ENCODE measurements at regions not wholly inside any gene's neighbourhood (a gene's known extent, or its start where the extent isn't known, plus 50 kb on each side); places are given as distances from the start of the nearest gene placed in this dataset.

GRCh38 chr2:771538-771937 lies 94.3 kb upstream of the TMEM18 start:
- Histone ChIP-seq H3K18ac (ENCODE audit: extremely low read depth, low read length) (no peak overlapping the region), H3K79me2 (ENCODE audit: control insufficient read depth in 1 of 2, insufficient read depth in 2 of 2, low read length in 2 of 2) (no peaks in the 10 kb centered on the region), H4K20me1 (replicated peaks in 1 of 2; ENCODE audit: control insufficient read depth in 1 of 2, insufficient read depth in 2 of 2, low read length in 2 of 2) (no peaks in the 10 kb centered on the region), H3K4me3 (ENCODE audit: extremely low read depth in 1 of 4, insufficient read depth in 2 of 4, low read depth in 3 of 4, low read length in 4 of 4) (no peak overlapping the region), H3K23ac (ENCODE audit: insufficient read length) (no peak overlapping the region), H3K4ac (replicated peaks; ENCODE audit: insufficient read length, low read depth, low read length) (peak overlapping the region; percentile 50), H3K23me2 (ENCODE audit: low read depth, low read length) (no peaks in the 10 kb centered on the region; the same call in 1 of the 2 replicates), H3K9ac (replicated peaks in 1 of 4; ENCODE audit: extremely low read depth in 1 of 4, low read depth in 3 of 4, low read length in 3 of 4) (no peak overlapping the region), H3K36me3 (ENCODE audit: control insufficient read depth in 2 of 4, insufficient read depth in 4 of 4, low read length in 3 of 4) (no peaks in the 10 kb centered on the region), H3K27ac (ENCODE audit: low read depth, low read length) (no peak overlapping the region), H4K5ac (ENCODE audit: insufficient read length, low read depth, low read length) (no peak overlapping the region), H3K4me1 (replicated peaks in 1 of 4; ENCODE audit: control insufficient read depth in 3 of 4, insufficient read depth in 4 of 4, low read length in 3 of 4) (peaks cover 0 to 19% (median 9%) of the 10 kb centered on the region in 4 experiments; a peak in 6 of 7 replicates), H2BK15ac (ENCODE audit: low read length) (no peak overlapping the region), H3K14ac (ENCODE audit: insufficient read length) (no peak overlapping the region), H3K27me3 (replicated peaks in 1 of 4; ENCODE audit: control insufficient read depth in 3 of 4, extremely low read depth in 1 of 4, insufficient read depth in 3 of 4, low read length in 3 of 4) (no peaks in the 10 kb centered on the region), H3K56ac (replicated peaks; ENCODE audit: insufficient read length, low read depth, low read length) (no peak overlapping the region), H2BK12ac (ENCODE audit: low read depth, low read length) (peak overlapping the region; percentile 39; the same call in 1 of the 2 replicates), H2BK5ac (ENCODE audit: low read depth, low read length) (no peak overlapping the region; the same call in 1 of the 2 replicates), H2AFZ (ENCODE audit: low read length) (no peak overlapping the region), H2AK5ac (ENCODE audit: low read depth, low read length) (peak overlapping the region; percentile 65; the same call in 1 of the 2 replicates), H3K9me3 (ENCODE audit: insufficient read depth in 2 of 2, low read depth in 1 of 2, low read length in 1 of 2) (no peaks in the 10 kb centered on the region), H4K8ac (ENCODE audit: extremely low read depth, insufficient read depth, low read length) (no peak overlapping the region), H3K4me2 (ENCODE audit: insufficient read depth in 1 of 2, low read depth in 2 of 2, low read length in 2 of 2) (no peak overlapping the region), H4K91ac (replicated peaks; ENCODE audit: insufficient read length, low read length) (no peak overlapping the region), H2BK120ac (replicated peaks; ENCODE audit: low read depth, low read length) (no peak overlapping the region), H2BK20ac (ENCODE audit: low read length) (peak overlapping the region; percentile 48; the same call in 1 of the 2 replicates), H3K79me1 (ENCODE audit: low read depth, low read length) (no peaks in the 10 kb centered on the region)
- WGBS, 2 experiments (ENCODE audit: extremely low coverage in 1 of 2, insufficient coverage in 1 of 2, insufficient read length in 1 of 2, insufficient replicate concordance in 2 of 2, low coverage in 1 of 2, low lambda C conversion rate in 2 of 2, missing lambda C conversion rate in 1 of 2): 89% methylated on average over 12 of the region's 12 CpGs; no CpG with 5 or more reads in 1 of the 2 experiments
- CTCF ChIA-PET (ENCODE audit: partially characterized antibody): interaction anchor here (1.7 kb wide), 1 partner anchor 10 kb away, joined by 6 read pairs; no protein-coding TSS in a partner anchor
- POLR2A ChIA-PET (ENCODE audit: partially characterized antibody): no interaction called here
- FAIRE-seq: no peak
- DNase-seq (ENCODE audit: low read depth in 1 of 2, low spot score in 2 of 2): no peak
- no peak for TF ChIP-seq POLR2AphosphoS5 (IDR thresholded peaks at IDR 0.05; ENCODE audit: low read depth, low read length)
- TF ChIP-seq SP2 (IDR thresholded peaks at IDR 0.05; ENCODE audit: low read length): no peak
- no peak for TF ChIP-seq RNF2 (IDR thresholded peaks at IDR 0.05; ENCODE audit: borderline replicate concordance, low read depth, low read length, missing control alignments, poor library complexity, severe bottlenecking)
- no peak for TF ChIP-seq KDM1A (IDR thresholded peaks at IDR 0.05; ENCODE audit: borderline replicate concordance, low read length)
- TF ChIP-seq HDAC2 (IDR thresholded peaks at IDR 0.05; ENCODE audit: borderline replicate concordance in 1 of 2, low read depth in 2 of 2, low read length in 2 of 2): no peak
- TF ChIP-seq USF2 (IDR thresholded peaks at IDR 0.05; ENCODE audit: low read length): no peak
- no peak for TF ChIP-seq TAF7 (optimal IDR thresholded peaks at IDR 0.05; ENCODE audit: borderline replicate concordance, low read depth, low read length)
- TF ChIP-seq CHD1 (IDR thresholded peaks at IDR 0.05; ENCODE audit: low read depth, low read length): no peak
- no peak for TF ChIP-seq KDM4A (IDR thresholded peaks at IDR 0.05; ENCODE audit: low read depth, low read length, severe bottlenecking)
- no peak for TF ChIP-seq GABPA (IDR thresholded peaks at IDR 0.05; ENCODE audit: borderline replicate concordance, insufficient read depth, low read length)
- TF ChIP-seq SRF (IDR thresholded peaks at IDR 0.05; ENCODE audit: low read depth, low read length): no peak
